ENCODE measurements at regions not wholly inside any gene's neighbourhood (a gene's known extent, or its start where the extent isn't known, plus 50 kb on each side); places are given as distances from the start of the nearest gene placed in this dataset.

DNA sequence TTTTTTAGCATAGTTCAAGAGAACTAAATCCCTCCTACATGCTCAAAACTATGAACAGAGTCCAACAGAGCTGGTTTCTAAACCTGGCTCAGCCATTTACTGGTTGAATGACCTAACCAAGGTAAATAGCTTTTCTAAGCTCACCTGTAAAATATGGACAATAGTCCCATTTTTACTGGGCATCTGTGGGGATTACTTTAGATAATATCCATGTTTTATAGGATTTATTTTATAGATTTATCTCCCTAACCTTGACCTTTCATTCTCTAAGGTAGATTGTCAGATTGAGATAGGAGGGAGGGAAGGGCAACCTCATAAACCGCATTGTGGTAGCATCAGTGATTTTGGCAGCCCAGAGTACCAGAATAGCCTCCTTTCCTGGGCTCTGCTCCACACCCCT is 178.5 kb upstream of the TOX3 start (continued):
- TF ChIP-seq, protein P1, sequence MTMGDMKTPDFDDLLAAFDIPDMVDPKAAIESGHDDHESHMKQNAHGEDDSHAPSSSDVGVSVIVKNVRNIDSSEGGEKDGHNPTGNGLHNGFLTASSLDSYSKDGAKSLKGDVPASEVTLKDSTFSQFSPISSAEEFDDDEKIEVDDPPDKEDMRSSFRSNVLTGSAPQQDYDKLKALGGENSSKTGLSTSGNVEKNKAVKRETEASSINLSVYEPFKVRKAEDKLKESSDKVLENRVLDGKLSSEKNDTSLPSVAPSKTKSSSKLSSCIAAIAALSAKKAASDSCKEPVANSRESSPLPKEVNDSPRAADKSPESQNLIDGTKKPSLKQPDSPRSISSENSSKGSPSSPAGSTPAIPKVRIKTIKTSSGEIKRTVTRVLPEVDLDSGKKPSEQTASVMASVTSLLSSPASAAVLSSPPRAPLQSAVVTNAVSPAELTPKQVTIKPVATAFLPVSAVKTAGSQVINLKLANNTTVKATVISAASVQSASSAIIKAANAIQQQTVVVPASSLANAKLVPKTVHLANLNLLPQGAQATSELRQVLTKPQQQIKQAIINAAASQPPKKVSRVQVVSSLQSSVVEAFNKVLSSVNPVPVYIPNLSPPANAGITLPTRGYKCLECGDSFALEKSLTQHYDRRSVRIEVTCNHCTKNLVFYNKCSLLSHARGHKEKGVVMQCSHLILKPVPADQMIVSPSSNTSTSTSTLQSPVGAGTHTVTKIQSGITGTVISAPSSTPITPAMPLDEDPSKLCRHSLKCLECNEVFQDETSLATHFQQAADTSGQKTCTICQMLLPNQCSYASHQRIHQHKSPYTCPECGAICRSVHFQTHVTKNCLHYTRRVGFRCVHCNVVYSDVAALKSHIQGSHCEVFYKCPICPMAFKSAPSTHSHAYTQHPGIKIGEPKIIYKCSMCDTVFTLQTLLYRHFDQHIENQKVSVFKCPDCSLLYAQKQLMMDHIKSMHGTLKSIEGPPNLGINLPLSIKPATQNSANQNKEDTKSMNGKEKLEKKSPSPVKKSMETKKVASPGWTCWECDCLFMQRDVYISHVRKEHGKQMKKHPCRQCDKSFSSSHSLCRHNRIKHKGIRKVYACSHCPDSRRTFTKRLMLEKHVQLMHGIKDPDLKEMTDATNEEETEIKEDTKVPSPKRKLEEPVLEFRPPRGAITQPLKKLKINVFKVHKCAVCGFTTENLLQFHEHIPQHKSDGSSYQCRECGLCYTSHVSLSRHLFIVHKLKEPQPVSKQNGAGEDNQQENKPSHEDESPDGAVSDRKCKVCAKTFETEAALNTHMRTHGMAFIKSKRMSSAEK (CRISPR knock-in tag; IDR thresholded peaks at IDR 0.05; ENCODE audit: borderline replicate concordance), result no peak
- TF ChIP-seq CREB1 (CRISPR knock-in tag; IDR thresholded peaks at IDR 0.05), result no peak
- no peak for TF ChIP-seq SMAD3 (CRISPR knock-in tag; IDR thresholded peaks at IDR 0.05; ENCODE audit: borderline replicate concordance)
- TF ChIP-seq, protein P2, sequence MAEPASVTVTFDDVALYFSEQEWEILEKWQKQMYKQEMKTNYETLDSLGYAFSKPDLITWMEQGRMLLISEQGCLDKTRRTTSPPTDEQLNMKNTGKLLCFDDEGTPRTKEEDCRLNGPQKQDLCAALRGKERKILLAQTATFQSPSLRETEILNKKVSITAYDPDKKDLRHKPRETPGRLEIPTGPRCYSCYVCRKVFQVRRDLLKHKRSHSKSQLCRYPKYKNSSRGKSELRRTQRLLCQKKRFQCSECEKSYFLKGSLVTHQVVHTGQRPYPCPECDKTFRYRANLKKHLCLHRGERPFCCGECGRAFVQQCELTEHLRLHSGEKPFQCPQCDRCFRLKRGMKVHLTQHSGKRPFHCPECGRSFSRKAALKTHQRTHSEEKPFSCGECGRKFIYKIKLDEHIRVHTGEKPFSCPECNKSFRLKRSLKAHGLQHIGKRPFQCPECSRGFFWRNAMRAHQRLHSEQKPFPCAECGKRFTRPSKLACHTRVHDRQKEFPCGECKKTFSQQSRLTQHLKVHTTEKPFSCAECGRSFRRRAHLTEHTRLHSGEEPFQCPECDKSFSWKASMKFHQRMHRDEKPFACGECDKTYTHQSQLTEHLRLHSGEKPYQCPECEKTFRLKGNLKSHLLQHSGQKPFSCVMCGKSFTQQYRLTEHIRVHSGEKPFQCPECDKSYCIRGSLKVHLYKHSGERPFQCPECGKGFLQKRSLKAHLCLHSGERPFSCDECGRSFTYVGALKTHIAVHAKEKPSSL (CRISPR knock-in tag; conservative IDR thresholded peaks at IDR 0.05), result no peak

DNA sequence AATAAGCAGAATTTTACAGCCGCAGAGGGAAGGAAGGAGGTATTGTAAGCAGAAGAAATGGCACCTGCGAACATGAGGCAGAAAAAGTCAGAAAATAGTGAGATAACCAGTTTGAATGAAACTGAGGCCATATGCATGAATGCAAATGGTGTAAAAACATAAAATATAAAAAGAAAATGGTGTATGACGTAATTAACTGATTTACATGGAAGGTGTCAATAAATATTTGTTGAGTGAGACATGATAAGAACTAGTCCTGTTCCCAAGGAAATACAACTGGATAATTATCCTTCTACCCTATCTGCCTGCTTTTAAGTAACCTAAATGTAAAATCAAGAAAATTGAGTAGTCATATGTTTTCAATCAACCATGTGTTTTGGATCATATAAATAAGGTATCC is 178.1 kb upstream of the TOX3 start:
- H3K4me3 Mint-ChIP-seq, result no peak overlapping the region
- ChIA-PET POLR2A (no interaction called here), CTCF (interaction anchor here (1.0 kb wide), 1 partner anchor 110 kb away, joined by 4 read pairs; no protein-coding TSS in a partner anchor)
- DNase-seq (ENCODE audit: low spot score), result no peak
- H3K27ac Mint-ChIP-seq, result no peak overlapping the region
- H3K4me1 Mint-ChIP-seq, result peaks cover 7% of the 10 kb centered on the region
- peaks cover 4% of the 10 kb centered on the region; the same call in 1 of the 2 replicates for H3K27me3 Mint-ChIP-seq (ENCODE audit: low read depth)
- peaks cover 23% of the 10 kb centered on the region for H3K36me3 Mint-ChIP-seq
- ATAC-seq, result no peak
- peaks cover 23% of the 10 kb centered on the region for H3K9me3 Mint-ChIP-seq
- TF ChIP-seq, protein P3, sequence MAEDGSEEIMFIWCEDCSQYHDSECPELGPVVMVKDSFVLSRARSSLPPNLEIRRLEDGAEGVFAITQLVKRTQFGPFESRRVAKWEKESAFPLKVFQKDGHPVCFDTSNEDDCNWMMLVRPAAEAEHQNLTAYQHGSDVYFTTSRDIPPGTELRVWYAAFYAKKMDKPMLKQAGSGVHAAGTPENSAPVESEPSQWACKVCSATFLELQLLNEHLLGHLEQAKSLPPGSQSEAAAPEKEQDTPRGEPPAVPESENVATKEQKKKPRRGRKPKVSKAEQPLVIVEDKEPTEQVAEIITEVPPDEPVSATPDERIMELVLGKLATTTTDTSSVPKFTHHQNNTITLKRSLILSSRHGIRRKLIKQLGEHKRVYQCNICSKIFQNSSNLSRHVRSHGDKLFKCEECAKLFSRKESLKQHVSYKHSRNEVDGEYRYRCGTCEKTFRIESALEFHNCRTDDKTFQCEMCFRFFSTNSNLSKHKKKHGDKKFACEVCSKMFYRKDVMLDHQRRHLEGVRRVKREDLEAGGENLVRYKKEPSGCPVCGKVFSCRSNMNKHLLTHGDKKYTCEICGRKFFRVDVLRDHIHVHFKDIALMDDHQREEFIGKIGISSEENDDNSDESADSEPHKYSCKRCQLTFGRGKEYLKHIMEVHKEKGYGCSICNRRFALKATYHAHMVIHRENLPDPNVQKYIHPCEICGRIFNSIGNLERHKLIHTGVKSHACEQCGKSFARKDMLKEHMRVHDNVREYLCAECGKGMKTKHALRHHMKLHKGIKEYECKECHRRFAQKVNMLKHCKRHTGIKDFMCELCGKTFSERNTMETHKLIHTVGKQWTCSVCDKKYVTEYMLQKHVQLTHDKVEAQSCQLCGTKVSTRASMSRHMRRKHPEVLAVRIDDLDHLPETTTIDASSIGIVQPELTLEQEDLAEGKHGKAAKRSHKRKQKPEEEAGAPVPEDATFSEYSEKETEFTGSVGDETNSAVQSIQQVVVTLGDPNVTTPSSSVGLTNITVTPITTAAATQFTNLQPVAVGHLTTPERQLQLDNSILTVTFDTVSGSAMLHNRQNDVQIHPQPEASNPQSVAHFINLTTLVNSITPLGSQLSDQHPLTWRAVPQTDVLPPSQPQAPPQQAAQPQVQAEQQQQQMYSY (CRISPR knock-in tag; IDR thresholded peaks at IDR 0.05), result no peak
- TF ChIP-seq, protein P1 (CRISPR knock-in tag; IDR thresholded peaks at IDR 0.05; ENCODE audit: borderline replicate concordance), result no peak
- TF ChIP-seq, protein P4, sequence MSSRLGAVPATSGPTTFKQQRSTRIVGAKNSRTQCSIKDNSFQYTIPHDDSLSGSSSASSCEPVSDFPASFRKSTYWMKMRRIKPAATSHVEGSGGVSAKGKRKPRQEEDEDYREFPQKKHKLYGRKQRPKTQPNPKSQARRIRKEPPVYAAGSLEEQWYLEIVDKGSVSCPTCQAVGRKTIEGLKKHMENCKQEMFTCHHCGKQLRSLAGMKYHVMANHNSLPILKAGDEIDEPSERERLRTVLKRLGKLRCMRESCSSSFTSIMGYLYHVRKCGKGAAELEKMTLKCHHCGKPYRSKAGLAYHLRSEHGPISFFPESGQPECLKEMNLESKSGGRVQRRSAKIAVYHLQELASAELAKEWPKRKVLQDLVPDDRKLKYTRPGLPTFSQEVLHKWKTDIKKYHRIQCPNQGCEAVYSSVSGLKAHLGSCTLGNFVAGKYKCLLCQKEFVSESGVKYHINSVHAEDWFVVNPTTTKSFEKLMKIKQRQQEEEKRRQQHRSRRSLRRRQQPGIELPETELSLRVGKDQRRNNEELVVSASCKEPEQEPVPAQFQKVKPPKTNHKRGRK (CRISPR knock-in tag; IDR thresholded peaks at IDR 0.05; ENCODE audit: borderline replicate concordance), result no peak
- TF ChIP-seq, protein P5, sequence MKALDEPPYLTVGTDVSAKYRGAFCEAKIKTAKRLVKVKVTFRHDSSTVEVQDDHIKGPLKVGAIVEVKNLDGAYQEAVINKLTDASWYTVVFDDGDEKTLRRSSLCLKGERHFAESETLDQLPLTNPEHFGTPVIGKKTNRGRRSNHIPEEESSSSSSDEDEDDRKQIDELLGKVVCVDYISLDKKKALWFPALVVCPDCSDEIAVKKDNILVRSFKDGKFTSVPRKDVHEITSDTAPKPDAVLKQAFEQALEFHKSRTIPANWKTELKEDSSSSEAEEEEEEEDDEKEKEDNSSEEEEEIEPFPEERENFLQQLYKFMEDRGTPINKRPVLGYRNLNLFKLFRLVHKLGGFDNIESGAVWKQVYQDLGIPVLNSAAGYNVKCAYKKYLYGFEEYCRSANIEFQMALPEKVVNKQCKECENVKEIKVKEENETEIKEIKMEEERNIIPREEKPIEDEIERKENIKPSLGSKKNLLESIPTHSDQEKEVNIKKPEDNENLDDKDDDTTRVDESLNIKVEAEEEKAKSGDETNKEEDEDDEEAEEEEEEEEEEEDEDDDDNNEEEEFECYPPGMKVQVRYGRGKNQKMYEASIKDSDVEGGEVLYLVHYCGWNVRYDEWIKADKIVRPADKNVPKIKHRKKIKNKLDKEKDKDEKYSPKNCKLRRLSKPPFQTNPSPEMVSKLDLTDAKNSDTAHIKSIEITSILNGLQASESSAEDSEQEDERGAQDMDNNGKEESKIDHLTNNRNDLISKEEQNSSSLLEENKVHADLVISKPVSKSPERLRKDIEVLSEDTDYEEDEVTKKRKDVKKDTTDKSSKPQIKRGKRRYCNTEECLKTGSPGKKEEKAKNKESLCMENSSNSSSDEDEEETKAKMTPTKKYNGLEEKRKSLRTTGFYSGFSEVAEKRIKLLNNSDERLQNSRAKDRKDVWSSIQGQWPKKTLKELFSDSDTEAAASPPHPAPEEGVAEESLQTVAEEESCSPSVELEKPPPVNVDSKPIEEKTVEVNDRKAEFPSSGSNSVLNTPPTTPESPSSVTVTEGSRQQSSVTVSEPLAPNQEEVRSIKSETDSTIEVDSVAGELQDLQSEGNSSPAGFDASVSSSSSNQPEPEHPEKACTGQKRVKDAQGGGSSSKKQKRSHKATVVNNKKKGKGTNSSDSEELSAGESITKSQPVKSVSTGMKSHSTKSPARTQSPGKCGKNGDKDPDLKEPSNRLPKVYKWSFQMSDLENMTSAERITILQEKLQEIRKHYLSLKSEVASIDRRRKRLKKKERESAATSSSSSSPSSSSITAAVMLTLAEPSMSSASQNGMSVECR (CRISPR knock-in tag; IDR thresholded peaks at IDR 0.05; ENCODE audit: borderline replicate concordance), result no peak
- TF ChIP-seq, protein P6, sequence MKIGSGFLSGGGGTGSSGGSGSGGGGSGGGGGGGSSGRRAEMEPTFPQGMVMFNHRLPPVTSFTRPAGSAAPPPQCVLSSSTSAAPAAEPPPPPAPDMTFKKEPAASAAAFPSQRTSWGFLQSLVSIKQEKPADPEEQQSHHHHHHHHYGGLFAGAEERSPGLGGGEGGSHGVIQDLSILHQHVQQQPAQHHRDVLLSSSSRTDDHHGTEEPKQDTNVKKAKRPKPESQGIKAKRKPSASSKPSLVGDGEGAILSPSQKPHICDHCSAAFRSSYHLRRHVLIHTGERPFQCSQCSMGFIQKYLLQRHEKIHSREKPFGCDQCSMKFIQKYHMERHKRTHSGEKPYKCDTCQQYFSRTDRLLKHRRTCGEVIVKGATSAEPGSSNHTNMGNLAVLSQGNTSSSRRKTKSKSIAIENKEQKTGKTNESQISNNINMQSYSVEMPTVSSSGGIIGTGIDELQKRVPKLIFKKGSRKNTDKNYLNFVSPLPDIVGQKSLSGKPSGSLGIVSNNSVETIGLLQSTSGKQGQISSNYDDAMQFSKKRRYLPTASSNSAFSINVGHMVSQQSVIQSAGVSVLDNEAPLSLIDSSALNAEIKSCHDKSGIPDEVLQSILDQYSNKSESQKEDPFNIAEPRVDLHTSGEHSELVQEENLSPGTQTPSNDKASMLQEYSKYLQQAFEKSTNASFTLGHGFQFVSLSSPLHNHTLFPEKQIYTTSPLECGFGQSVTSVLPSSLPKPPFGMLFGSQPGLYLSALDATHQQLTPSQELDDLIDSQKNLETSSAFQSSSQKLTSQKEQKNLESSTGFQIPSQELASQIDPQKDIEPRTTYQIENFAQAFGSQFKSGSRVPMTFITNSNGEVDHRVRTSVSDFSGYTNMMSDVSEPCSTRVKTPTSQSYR (CRISPR knock-in tag; IDR thresholded peaks at IDR 0.05), result no peak
- TF ChIP-seq, protein P7, sequence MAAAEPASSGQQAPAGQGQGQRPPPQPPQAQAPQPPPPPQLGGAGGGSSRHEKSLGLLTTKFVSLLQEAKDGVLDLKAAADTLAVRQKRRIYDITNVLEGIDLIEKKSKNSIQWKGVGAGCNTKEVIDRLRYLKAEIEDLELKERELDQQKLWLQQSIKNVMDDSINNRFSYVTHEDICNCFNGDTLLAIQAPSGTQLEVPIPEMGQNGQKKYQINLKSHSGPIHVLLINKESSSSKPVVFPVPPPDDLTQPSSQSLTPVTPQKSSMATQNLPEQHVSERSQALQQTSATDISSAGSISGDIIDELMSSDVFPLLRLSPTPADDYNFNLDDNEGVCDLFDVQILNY (CRISPR knock-in tag; IDR thresholded peaks at IDR 0.05), result no peak

All from WTC11 (cell line).